H1 (cell line): ENCODE measurements at regions not wholly inside any gene's neighbourhood (a gene's known extent, or its start where the extent isn't known, plus 50 kb on each side); places are given as distances from the start of the nearest gene placed in this dataset.

Experiments used
- CTCF ChIA-PET: fragments of 300-600 bp; sonication (Branson Sonifier 250); formaldehyde crosslinking; loops from one replicate; lab custom pipeline; 2021; ENCODE audit not compliant: partially characterized antibody; lab: Charles Lee
- POLR2A ChIA-PET: fragments of 300-600 bp; sonication (Branson Sonifier 250); formaldehyde crosslinking; loops from one replicate; lab custom pipeline; 2021; ENCODE audit warnings: inconsistent platforms; ENCODE audit not compliant: partially characterized antibody; lab: Charles Lee
- DNase-seq, 2 experiments: peaks; one replicate each; pipeline versions ENCODE4 v3.0.0 to v3.0.0-alpha.2; 2010 to 2022; ENCODE audit warnings: low spot score in 2 of 2, low read depth in 1 of 2, mixed read lengths in 1 of 2
- FAIRE-seq: peaks from 2 replicates; lab custom pipeline; 2011; peaks lifted over from hg19 to GRCh38; lab: Jason Lieb, UNC
- H2AFZ ChIP-seq: 2 replicates; pipeline ENCODE4 v1.8.1; 2012; ENCODE audit warnings: low read length, inconsistent platforms
- H2AK5ac ChIP-seq: 2 replicates; pipeline ENCODE4 v1.6.1; 2013; ENCODE audit warnings: low read depth, low read length
- H2BK120ac ChIP-seq: replicated peaks from 2 replicates; pipeline ENCODE3; 2013; ENCODE audit warnings: low read depth, low read length, inconsistent platforms
- H2BK12ac ChIP-seq: 2 replicates; pipeline ENCODE4 v1.6.1; 2013; ENCODE audit warnings: low read depth, low read length
- H2BK15ac ChIP-seq: 2 replicates; pipeline ENCODE4 v1.6.1; 2013; ENCODE audit warnings: low read length
- H2BK20ac ChIP-seq: 2 replicates; pipeline ENCODE4 v1.6.1; 2013; ENCODE audit warnings: low read length
- H2BK5ac ChIP-seq: 2 replicates; pipeline ENCODE4 v1.6.1; 2013; ENCODE audit warnings: low read depth, low read length
- H3K14ac ChIP-seq: 2 replicates; pipeline ENCODE4 v1.6.1; 2013; ENCODE audit warnings: inconsistent platforms; ENCODE audit not compliant: insufficient read length
- H3K18ac ChIP-seq: 2 replicates; pipeline ENCODE4 v1.6.1; 2013; ENCODE audit warnings: low read length; ENCODE audit errors: extremely low read depth
- H3K23ac ChIP-seq: 2 replicates; pipeline ENCODE4 v1.6.1; 2013; ENCODE audit warnings: inconsistent platforms; ENCODE audit not compliant: insufficient read length
- H3K23me2 ChIP-seq: 2 replicates; pipeline ENCODE4 v1.6.1; 2013; ENCODE audit warnings: low read depth, low read length
- H3K27ac ChIP-seq: 2 replicates; pipeline ENCODE4 v1.6.1; 2011; ENCODE audit warnings: low read depth, low read length, inconsistent platforms
- H3K27me3 ChIP-seq, 4 experiments: replicated peaks in 1 of 4; 1 replicate in 1 of 4; 2 replicates in 3 of 4; pipeline versions ENCODE4 v1.6.1 to v1.8.1; 2011 to 2013; ENCODE audit warnings: low read length in 3 of 4, mild to moderate bottlenecking in 3 of 4, inconsistent platforms in 2 of 4, mixed read lengths in 2 of 4, moderate library complexity in 1 of 4; ENCODE audit not compliant: control insufficient read depth in 3 of 4, insufficient read depth in 3 of 4; ENCODE audit errors: extremely low read depth in 1 of 4
- H3K36me3 ChIP-seq, 4 experiments: 2 replicates each; pipeline versions ENCODE4 v1.6.1 to v1.8.1; 2011 to 2013; ENCODE audit warnings: mild to moderate bottlenecking in 4 of 4, low read length in 3 of 4, moderate library complexity in 2 of 4, control low read depth in 1 of 4, inconsistent platforms in 1 of 4; ENCODE audit not compliant: insufficient read depth in 4 of 4, control insufficient read depth in 2 of 4
- H3K4ac ChIP-seq: replicated peaks from 2 replicates; pipeline ENCODE3; 2013; ENCODE audit warnings: low read length, low read depth, mixed read lengths, inconsistent platforms; ENCODE audit not compliant: insufficient read length
- H3K4me1 ChIP-seq, 4 experiments: replicated peaks in 1 of 4; 1 replicate in 1 of 4; 2 replicates in 3 of 4; pipeline versions ENCODE4 v1.6.1 to v1.8.1; 2011 to 2013; ENCODE audit warnings: low read length in 3 of 4, inconsistent platforms in 2 of 4, mixed read lengths in 1 of 4; ENCODE audit not compliant: insufficient read depth in 4 of 4, control insufficient read depth in 3 of 4
- H3K4me2 ChIP-seq, 2 experiments: 2 replicates each; pipeline versions ENCODE4 v1.6.1 to v1.8.1; 2011 to 2013; ENCODE audit warnings: low read depth in 2 of 2, low read length in 2 of 2, control low read depth in 1 of 2, inconsistent platforms in 1 of 2, mild to moderate bottlenecking in 1 of 2; ENCODE audit not compliant: insufficient read depth in 1 of 2
- H3K4me3 ChIP-seq, 4 experiments: fragments of 200-600, 300-600 bp in 1 of 4; sonication (generic), shearing (Covaris generic), sonication (Bioruptor Twin) in 1 of 4; 2 replicates each; pipeline versions ENCODE4 v1.5.1 to v1.8.1; 2011 to 2016; ENCODE audit warnings: low read length in 4 of 4, low read depth in 3 of 4, control low read depth in 2 of 4, inconsistent platforms in 2 of 4, mild to moderate bottlenecking in 2 of 4, mixed read lengths in 1 of 4, moderate library complexity in 1 of 4; ENCODE audit not compliant: insufficient read depth in 2 of 4; ENCODE audit errors: extremely low read depth in 1 of 4
- H3K56ac ChIP-seq: replicated peaks from 2 replicates; pipeline ENCODE3; 2013; ENCODE audit warnings: low read depth, mild to moderate bottlenecking, mixed read lengths, low read length, inconsistent platforms; ENCODE audit not compliant: insufficient read length
- H3K79me1 ChIP-seq: 2 replicates; pipeline ENCODE4 v1.6.1; 2013; ENCODE audit warnings: low read depth, low read length, control low read depth
- H3K79me2 ChIP-seq, 2 experiments: 2 replicates each; pipeline versions ENCODE4 v1.6.1 to v1.8.1; 2012 to 2013; ENCODE audit warnings: low read length in 2 of 2, mild to moderate bottlenecking in 2 of 2, inconsistent platforms in 1 of 2; ENCODE audit not compliant: insufficient read depth in 2 of 2, control insufficient read depth in 1 of 2
- H3K9ac ChIP-seq, 4 experiments: replicated peaks in 1 of 4; 1 replicate in 1 of 4; 2 replicates in 3 of 4; pipeline versions ENCODE4 v1.6.1 to v1.8.1; 2011 to 2013; ENCODE audit warnings: low read depth in 3 of 4, low read length in 3 of 4, control low read depth in 2 of 4, mild to moderate bottlenecking in 2 of 4, moderate library complexity in 2 of 4, inconsistent platforms in 1 of 4; ENCODE audit errors: extremely low read depth in 1 of 4
- H3K9me3 ChIP-seq, 2 experiments: 2 replicates each; pipeline versions ENCODE4 v1.6.1 to v1.8.1; 2012 to 2013; ENCODE audit warnings: mild to moderate bottlenecking in 2 of 2, moderate library complexity in 2 of 2, control low read depth in 1 of 2, inconsistent platforms in 1 of 2, low read depth in 1 of 2, low read length in 1 of 2, mixed read lengths in 1 of 2; ENCODE audit not compliant: insufficient read depth in 2 of 2
- H4K20me1 ChIP-seq, 2 experiments: replicated peaks in 1 of 2; 2 replicates each; pipeline versions ENCODE3 to v1.8.1; 2011 to 2013; ENCODE audit warnings: inconsistent platforms in 2 of 2, low read length in 2 of 2, mild to moderate bottlenecking in 1 of 2; ENCODE audit not compliant: insufficient read depth in 2 of 2, control insufficient read depth in 1 of 2
- H4K5ac ChIP-seq: 2 replicates; pipeline ENCODE4 v1.6.1; 2013; ENCODE audit warnings: low read length, low read depth, mixed read lengths, inconsistent platforms; ENCODE audit not compliant: insufficient read length
- H4K8ac ChIP-seq: 2 replicates; pipeline ENCODE4 v1.8.0; 2013; ENCODE audit warnings: mild to moderate bottlenecking, moderate library complexity, low read length, inconsistent platforms; ENCODE audit not compliant: insufficient read depth; ENCODE audit errors: extremely low read depth
- H4K91ac ChIP-seq: replicated peaks from 2 replicates; pipeline ENCODE3; 2013; ENCODE audit warnings: low read length, mixed read lengths, inconsistent platforms; ENCODE audit not compliant: insufficient read length
- CREB1 ChIP-seq: IDR thresholded peaks from 2 replicates; pipeline ENCODE4 v1.6.1; 2012; ENCODE audit warnings: inconsistent platforms
- JUN ChIP-seq: IDR thresholded peaks from 2 replicates; pipeline ENCODE4 v1.6.1; 2011; ENCODE audit warnings: low read depth, mild to moderate bottlenecking, improper control_type of control experiment, low read length
- KDM4A ChIP-seq: IDR thresholded peaks from one replicate; pipeline ENCODE4 v1.7.1; 2012; ENCODE audit warnings: low read depth, mild to moderate bottlenecking, moderate library complexity, low read length, inconsistent platforms; ENCODE audit not compliant: severe bottlenecking
- RFX5 ChIP-seq: IDR thresholded peaks from 2 replicates; pipeline ENCODE4 v1.6.1; 2011; ENCODE audit warnings: low read depth, low read length, improper control_type of control experiment, borderline replicate concordance
- SAP30 ChIP-seq: fragments of 300-600 bp; sonication (generic); IDR thresholded peaks from 2 replicates; pipeline ENCODE4 v1.7.1; 2012; ENCODE audit warnings: low read length, moderate library complexity, mild to moderate bottlenecking, inconsistent platforms; ENCODE audit not compliant: insufficient read depth, insufficient replicate concordance
- SIRT6 ChIP-seq: IDR thresholded peaks from one replicate; pipeline ENCODE4 v1.7.1; 2012; ENCODE audit warnings: low read length, inconsistent platforms
- SP4 ChIP-seq: IDR thresholded peaks from 2 replicates; pipeline ENCODE4 v1.6.1; 2012; ENCODE audit warnings: low read length, inconsistent platforms
- WGBS, 2 experiments: shearing (Covaris generic) in 1 of 2; methylation state at CpG; one replicate each; pipeline versions ENCODE4 v1.1.6 to v1.1.7; 2013 to 2015; ENCODE audit warnings: low lambda C conversion rate in 2 of 2, mixed read lengths in 2 of 2, inconsistent platforms in 1 of 2, low coverage in 1 of 2, missing lambda C conversion rate in 1 of 2; ENCODE audit not compliant: insufficient replicate concordance in 2 of 2, insufficient coverage in 1 of 2, insufficient read length in 1 of 2; ENCODE audit errors: extremely low coverage in 1 of 2, missing lambda C conversion rate in 1 of 2; 5-methylcytosine and 5-hydroxymethylcytosine counted together

DNA sequence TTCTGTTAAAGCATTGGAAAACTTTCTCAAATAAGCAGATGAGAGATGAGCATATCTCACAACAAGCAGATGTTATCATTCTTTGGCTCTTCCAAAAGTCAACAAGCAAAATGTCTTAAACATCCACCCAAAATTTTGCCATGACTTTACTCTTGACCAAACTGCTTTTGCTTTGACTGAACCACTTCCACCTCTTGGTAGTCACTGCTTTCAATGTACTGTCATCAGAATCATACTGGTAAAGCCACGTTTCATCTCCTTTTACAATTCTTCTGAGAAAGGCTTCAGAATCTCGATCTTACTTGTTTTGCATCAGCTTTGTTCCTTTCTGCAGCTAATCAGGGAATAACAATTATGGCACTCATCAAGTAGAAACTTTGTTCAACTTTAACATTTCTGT, 498.5 kb upstream of the GJE1 start:
- H2BK5ac ChIP-seq = no peak overlapping the region
- CTCF ChIA-PET = no interaction called here
- H3K56ac ChIP-seq = no peak overlapping the region
- H2BK120ac ChIP-seq = no peak overlapping the region
- no peaks in the 10 kb centered on the region for H4K20me1 ChIP-seq
- POLR2A ChIA-PET = no interaction called here
- no peak overlapping the region for H3K23ac ChIP-seq
- TF ChIP-seq SP4 (no peak), JUN (no peak), SAP30 (no peak), SIRT6 (no peak), RFX5 (no peak), KDM4A (no peak), CREB1 (no peak)
- H3K9ac ChIP-seq = no peak overlapping the region
- H3K79me1 ChIP-seq = no peaks in the 10 kb centered on the region
- no peaks in the 10 kb centered on the region for H3K79me2 ChIP-seq
- H4K5ac ChIP-seq = no peak overlapping the region
- no peaks in the 10 kb centered on the region for H3K23me2 ChIP-seq
- no peak overlapping the region for H3K27ac ChIP-seq
- H4K8ac ChIP-seq = no peak overlapping the region
- no peak for DNase-seq
- no peaks in the 10 kb centered on the region for H3K27me3 ChIP-seq
- no peak overlapping the region for H3K14ac ChIP-seq
- H2BK12ac ChIP-seq = no peak overlapping the region
- FAIRE-seq = no peak
- no peaks in the 10 kb centered on the region for H3K4me1 ChIP-seq
- 89% methylated on average over 2 of the region's 2 CpGs; no CpG with 5 or more reads in 1 of the 2 experiments for WGBS, 2 experiments
- H3K4me3 ChIP-seq = no peak overlapping the region
- H2AFZ ChIP-seq = no peak overlapping the region; the same call in 1 of the 2 replicates
- H2AK5ac ChIP-seq = no peak overlapping the region
- no peak overlapping the region for H2BK20ac ChIP-seq
- H3K18ac ChIP-seq = no peak overlapping the region
- H3K4me2 ChIP-seq = no peak overlapping the region
- no peak overlapping the region for H2BK15ac ChIP-seq
- H3K9me3 ChIP-seq = no peaks in the 10 kb centered on the region
- no peak overlapping the region for H4K91ac ChIP-seq
- no peak overlapping the region for H3K4ac ChIP-seq
- no peaks in the 10 kb centered on the region for H3K36me3 ChIP-seq
